Activated T-helper 2 cell treated with anti-CD3 and anti-CD28 coated beads, Interferon-gamma antibody, Interleukin-2, Interleukin-4, amounts not matched to agents 10 μg/mL and 5 μg/mL and 100 μg/mL, durations not matched to agents 14 hours and 24 hours and 36 hours (primary cell): ENCODE measurements at regions not wholly inside any gene's neighbourhood (a gene's known extent, or its start where the extent isn't known, plus 50 kb on each side); places are given as distances from the start of the nearest gene placed in this dataset.

ENCODE experiments used
- DNase-seq: peaks from one replicate; pipeline ENCODE4 v3.0.0; 2021; ENCODE audit warnings: low spot score
- H3K27ac Mint-ChIP-seq: one replicate; pipeline ENCODE4 v1.8.0; 2021; ENCODE audit warnings: mixed read lengths
- H3K27me3 Mint-ChIP-seq: one replicate; pipeline ENCODE4 v1.8.0; 2021; ENCODE audit warnings: low read depth, mixed read lengths
- H3K36me3 Mint-ChIP-seq: one replicate; pipeline ENCODE4 v1.8.0; 2021; ENCODE audit warnings: low read depth, mixed read lengths
- H3K4me1 Mint-ChIP-seq: one replicate; pipeline ENCODE4 v1.8.0; 2021; ENCODE audit warnings: low read depth, mixed read lengths
- H3K4me3 Mint-ChIP-seq: one replicate; pipeline ENCODE4 v1.8.0; 2021; ENCODE audit warnings: low read depth, mild to moderate bottlenecking, moderate library complexity, mixed read lengths
- H3K9me3 Mint-ChIP-seq: one replicate; pipeline ENCODE4 v1.8.0; 2021; ENCODE audit warnings: mixed read lengths
- intact Hi-C: fragments of 100-400 bp; cut with micrococcal nuclease; formaldehyde crosslinking; loops from one replicate; pipeline ENCODE4 v1.15.1; 2023

DNA sequence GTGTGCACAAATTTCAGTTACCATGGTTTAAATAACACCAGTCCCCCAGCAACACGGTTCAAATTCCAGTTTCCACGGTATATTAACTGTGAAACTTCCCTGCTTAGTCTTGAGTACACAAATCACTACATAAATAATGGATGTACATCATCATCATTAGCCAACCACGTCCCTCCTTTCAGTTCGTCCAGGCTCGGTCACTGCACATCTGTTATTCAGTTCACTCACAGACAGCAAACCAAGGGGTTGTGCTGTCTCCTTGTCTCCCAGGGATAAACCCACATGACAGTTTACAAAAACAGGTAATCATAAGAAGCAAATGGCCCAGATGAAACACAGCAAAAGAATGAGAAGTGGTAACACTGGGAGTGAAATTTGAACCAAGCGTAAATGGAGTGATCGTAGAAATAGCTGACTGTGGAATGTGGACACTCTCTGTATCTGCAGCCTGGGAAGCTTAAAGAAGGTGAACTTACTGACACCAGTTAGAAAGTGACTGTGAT is 61.0 kb upstream of the RAD23B start:
- intact Hi-C loops: no loop called here
- no peak overlapping the region for H3K27ac Mint-ChIP-seq
- H3K4me3 Mint-ChIP-seq: no peak overlapping the region
- DNase-seq: no peak
- no peaks in the 10 kb centered on the region for H3K36me3 Mint-ChIP-seq
- H3K4me1 Mint-ChIP-seq: peaks cover 4% of the 10 kb centered on the region
- no peaks in the 10 kb centered on the region for H3K9me3 Mint-ChIP-seq
- H3K27me3 Mint-ChIP-seq: peaks cover 20% of the 10 kb centered on the region

DNA sequence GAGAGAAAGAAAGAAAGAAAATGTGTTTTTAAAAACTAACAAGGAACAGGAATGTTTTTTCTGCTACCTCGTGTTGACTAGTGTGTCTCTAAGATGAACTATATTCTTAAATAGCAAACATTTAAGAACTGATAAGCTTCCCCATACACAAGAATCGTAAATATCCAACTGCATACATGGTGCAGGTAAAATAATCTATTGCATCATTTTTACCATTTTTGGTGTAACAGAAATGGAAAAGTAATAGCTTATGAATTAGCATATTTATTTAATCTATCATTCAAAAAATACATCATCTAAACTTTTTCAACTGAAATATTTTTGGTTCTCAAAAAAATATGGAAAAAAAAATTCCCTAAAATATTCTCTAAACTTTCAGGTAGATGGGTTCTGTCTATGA is 59.7 kb upstream of the RAD23B start:
- H3K27me3 Mint-ChIP-seq: peaks cover 23% of the 10 kb centered on the region

DNA sequence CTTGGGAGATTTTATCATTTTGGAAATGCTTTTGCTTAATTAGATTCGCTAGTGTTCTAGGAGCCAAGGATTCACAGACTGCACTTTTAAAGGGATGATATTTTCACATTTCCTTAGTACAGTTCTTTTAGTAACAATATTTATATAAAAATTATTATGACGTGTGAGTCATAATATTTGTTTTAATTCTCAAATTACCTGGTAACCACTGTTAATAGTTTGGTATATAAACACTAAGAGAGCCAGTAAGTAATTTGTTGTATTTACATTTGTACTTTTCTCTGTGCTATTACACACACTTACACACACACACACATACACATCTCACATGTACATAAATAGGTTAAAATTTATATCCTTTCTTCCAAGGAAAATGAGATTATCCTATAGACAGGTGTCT is 58.8 kb upstream of the RAD23B start:
- H3K27me3 Mint-ChIP-seq: peaks cover 23% of the 10 kb centered on the region
- H3K4me3 Mint-ChIP-seq: no peak overlapping the region
- no peak overlapping the region for H3K27ac Mint-ChIP-seq
- no peaks in the 10 kb centered on the region for H3K9me3 Mint-ChIP-seq
- H3K36me3 Mint-ChIP-seq: no peaks in the 10 kb centered on the region
- DNase-seq: no peak
- intact Hi-C loops: no loop called here
- H3K4me1 Mint-ChIP-seq: peaks cover 4% of the 10 kb centered on the region

More for the DNA sequence above, 59.7 kb upstream of the RAD23B start:
- Mint-ChIP-seq H3K4me3 (no peak overlapping the region), H3K4me1 (peaks cover 4% of the 10 kb centered on the region), H3K36me3 (no peaks in the 10 kb centered on the region), H3K9me3 (no peaks in the 10 kb centered on the region), H3K27ac (no peak overlapping the region)
- DNase-seq: no peak
- intact Hi-C loops: no loop called here

DNA sequence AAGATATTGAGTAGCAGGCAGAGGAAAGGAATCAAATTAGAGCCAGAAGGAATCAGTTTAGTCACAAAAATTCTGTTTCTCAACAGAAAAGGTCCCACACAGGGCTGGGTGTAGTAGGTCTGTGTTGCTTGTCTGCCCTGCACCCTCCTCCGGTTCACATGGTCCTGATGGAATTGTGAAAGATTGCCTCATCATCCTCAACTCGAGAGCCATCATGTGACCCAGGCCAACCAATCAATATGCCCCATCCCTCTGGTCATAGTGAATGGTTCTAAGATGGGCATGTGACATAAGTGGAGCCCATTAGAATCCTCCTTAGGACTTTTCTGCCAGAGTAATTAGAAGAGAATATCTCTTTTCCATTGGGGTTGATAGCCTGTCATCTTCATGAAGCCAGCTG is 56.7 kb upstream of the RAD23B start:
- Mint-ChIP-seq H3K27me3 (peaks cover 40% of the 10 kb centered on the region), H3K27ac (no peak overlapping the region), H3K4me1 (no peaks in the 10 kb centered on the region), H3K36me3 (no peaks in the 10 kb centered on the region), H3K9me3 (no peaks in the 10 kb centered on the region), H3K4me3 (no peak overlapping the region)
- no peak for DNase-seq
- intact Hi-C loops: no loop called here

DNA sequence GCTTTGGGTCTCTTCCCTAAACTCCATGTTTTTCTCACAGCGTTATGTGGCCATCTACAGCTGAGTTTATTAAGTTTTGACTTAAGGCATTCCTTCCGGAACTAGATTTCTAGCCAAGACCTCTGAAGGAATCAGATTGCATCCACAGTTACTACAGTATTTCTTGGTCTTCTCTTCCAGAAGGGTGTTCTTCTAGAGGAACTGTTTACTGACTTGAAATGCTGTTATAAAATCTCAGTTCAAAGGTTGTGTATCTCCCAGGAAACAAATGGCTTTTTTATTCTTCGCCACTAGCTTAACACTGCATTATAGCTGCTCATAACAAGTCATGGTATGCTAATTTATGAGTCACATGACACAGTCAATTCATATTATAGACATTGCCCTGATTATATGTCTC is 55.3 kb upstream of the RAD23B start:
- intact Hi-C loops: no loop called here
- Mint-ChIP-seq H3K4me1 (no peaks in the 10 kb centered on the region), H3K27ac (no peak overlapping the region), H3K36me3 (no peaks in the 10 kb centered on the region), H3K4me3 (no peak overlapping the region), H3K9me3 (no peaks in the 10 kb centered on the region), H3K27me3 (peaks cover 41% of the 10 kb centered on the region)
- DNase-seq: no peak

DNA sequence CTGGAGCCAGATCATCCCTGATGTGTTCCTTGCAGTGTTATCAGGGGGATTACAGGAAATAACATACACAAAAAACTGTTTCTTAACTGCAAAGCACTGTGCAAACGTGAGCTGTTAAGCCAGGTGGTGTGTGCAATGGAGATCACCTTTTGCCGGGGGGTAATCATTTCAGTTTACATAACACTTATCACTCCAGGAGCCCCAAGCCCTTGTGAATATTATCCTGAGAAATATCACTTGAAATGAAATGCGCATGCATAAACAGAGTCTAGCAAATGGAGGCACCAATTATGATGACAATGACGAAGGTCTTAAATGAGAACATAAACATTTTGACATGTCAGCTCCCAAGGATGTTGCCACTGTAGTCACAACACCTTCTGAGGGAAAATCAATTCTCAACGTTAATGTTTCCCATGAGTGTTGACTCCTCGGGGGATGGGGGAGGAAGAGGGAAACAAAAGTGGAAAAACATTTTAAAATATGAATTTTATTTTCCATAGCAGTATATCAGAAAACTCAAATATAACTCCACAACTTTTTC is 54.5 kb upstream of the RAD23B start:
- Mint-ChIP-seq H3K27ac (no peak overlapping the region), H3K27me3 (peaks cover 45% of the 10 kb centered on the region), H3K4me1 (no peaks in the 10 kb centered on the region), H3K4me3 (no peak overlapping the region), H3K36me3 (no peaks in the 10 kb centered on the region), H3K9me3 (no peaks in the 10 kb centered on the region)
- no peak for DNase-seq
- intact Hi-C loops: no loop called here

DNA sequence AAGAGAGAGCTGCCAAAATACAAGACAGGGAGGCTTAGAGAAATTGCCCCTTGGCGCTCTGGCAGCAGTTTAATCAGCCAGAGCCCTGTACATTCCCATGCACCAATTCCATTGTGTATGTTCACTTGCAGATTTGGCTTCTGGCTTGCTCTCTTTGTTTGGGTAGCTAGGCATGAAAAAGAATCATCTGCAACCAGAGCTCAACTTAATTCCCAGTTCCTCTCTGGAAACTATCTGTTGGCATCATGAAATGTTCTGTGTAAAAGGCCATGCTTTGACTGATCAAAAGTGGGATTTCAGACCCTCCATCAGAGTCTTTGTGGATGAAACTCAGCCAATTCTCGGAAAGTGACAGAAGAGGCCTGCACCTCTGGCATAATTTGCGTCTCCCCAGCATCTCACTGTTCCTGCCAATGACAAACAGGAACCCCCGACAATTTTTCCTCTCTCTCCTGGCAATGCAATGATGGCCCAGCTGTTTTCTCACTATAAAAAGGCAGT is 53.8 kb upstream of the RAD23B start:
- Mint-ChIP-seq H3K4me1 (no peaks in the 10 kb centered on the region), H3K27me3 (peaks cover 47% of the 10 kb centered on the region), H3K36me3 (no peaks in the 10 kb centered on the region), H3K4me3 (no peak overlapping the region), H3K27ac (no peak overlapping the region), H3K9me3 (no peaks in the 10 kb centered on the region)
- no peak for DNase-seq
- intact Hi-C loops: no loop called here
